Spleen (tissue), 11 donors: ENCODE measurements at regions not wholly inside any gene's neighbourhood (a gene's known extent, or its start where the extent isn't known, plus 50 kb on each side); places are given as distances from the start of the nearest gene placed in this dataset.

Experiments used
- DNase-seq: peaks from one replicate; pipeline ENCODE4 v3.0.0-alpha.2; 2020
- H3K27ac ChIP-seq, 8 donors: fragments of 200-600 bp; sonication (generic) in 7 of 8; 1 replicate in 4 of 8; 2 replicates in 4 of 8; pipeline versions ENCODE4 v1.5.0 to v1.8.0; 2016 to 2021; ENCODE audit warnings: inconsistent platforms in 4 of 8, mild to moderate bottlenecking in 4 of 8, moderate library complexity in 1 of 8
- H3K27me3 ChIP-seq, 7 donors: fragments of 200-600 bp; sonication (generic) in 6 of 7; replicated peaks in 1 of 7; 1 replicate in 4 of 7; 2 replicates in 3 of 7; pipeline versions ENCODE4 v1.5.0 to v1.8.0; 2016 to 2021; ENCODE audit warnings: inconsistent platforms in 3 of 7, mild to moderate bottlenecking in 1 of 7
- H3K36me3 ChIP-seq, 6 donors: fragments of 200-600 bp; sonication (generic) in 5 of 6; 1 replicate in 4 of 6; 2 replicates in 2 of 6; pipeline versions ENCODE4 v1.5.0 to v1.8.0; 2016 to 2021; ENCODE audit warnings: inconsistent platforms in 2 of 6
- H3K4me1 ChIP-seq, 6 donors: fragments of 200-600 bp; sonication (generic) in 5 of 6; 1 replicate in 3 of 6; 2 replicates in 3 of 6; pipeline versions ENCODE4 v1.5.0 to v1.8.0; 2016 to 2021; ENCODE audit warnings: inconsistent platforms in 3 of 6
- H3K4me3 ChIP-seq, 8 donors: fragments of 200-600 bp; sonication (generic) in 7 of 8; 1 replicate in 4 of 8; 2 replicates in 4 of 8; pipeline versions ENCODE4 v1.5.0 to v1.8.0; 2016 to 2021; ENCODE audit warnings: inconsistent platforms in 4 of 8, mild to moderate bottlenecking in 4 of 8, moderate library complexity in 2 of 8
- H3K9me3 ChIP-seq, 8 donors: fragments of 200-600 bp; sonication (generic) in 7 of 8; 1 replicate in 4 of 8; 2 replicates in 4 of 8; pipeline versions ENCODE4 v1.5.0 to v1.8.0; 2016 to 2021; ENCODE audit warnings: inconsistent platforms in 4 of 8
- CTCF ChIP-seq, 11 experiments: fragments of 200-600 bp in 7 of 11; fragments of 450-650 bp in 4 of 11; sonication (generic) in 4 of 11; IDR thresholded peaks in 8 of 11; conservative IDR thresholded peaks in 3 of 11; 1 replicate in 7 of 11; 2 replicates in 4 of 11; pipeline versions ENCODE4 v1.4.0 to v1.8.0; 2016 to 2021; ENCODE audit warnings: antibody characterized with exemption in 11 of 11, inconsistent platforms in 4 of 11, mild to moderate bottlenecking in 1 of 11
- POLR2A ChIP-seq, 3 donors: fragments of 450-650 bp; IDR thresholded peaks; one replicate each; pipeline ENCODE4 v1.5.1; 2017; ENCODE audit warnings: antibody characterized with exemption in 3 of 3, mild to moderate bottlenecking in 1 of 3
- POLR2AphosphoS5 ChIP-seq, 3 donors: sonication (generic); formaldehyde crosslinking; IDR thresholded peaks; one replicate each; pipeline ENCODE4 v1.5.1; 2017; ENCODE audit warnings: antibody characterized with exemption in 3 of 3
- WGBS, 5 donors: extraction: QIAGEN DNeasy Blood & Tissue Kit in 3 of 5; methylation state at CpG; one replicate each; pipeline versions ENCODE4 v1.1.5 to v1.1.7; 2013 to 2018; 5-methylcytosine and 5-hydroxymethylcytosine counted together
- intact Hi-C: fragments of 100-400 bp; cut with DNase I; formaldehyde crosslinking; loops from one replicate; pipeline ENCODE4 v1.15.0; 2023; ENCODE audit warnings: low total_unique reads
- donor health status: healthy with polysubstance abuse.
- donor health status: DM: no; HTN: no; CAD: no; lungs with moderate emphysema.
- donor health status: DM: no; HTN: no; CAD: no.
- donor health status: Bipolar disorder and iron deficiency.
- donor health status: healthy.
- donor health status: DM: no; HTN: no; CAD: no.
- donor health status: DM: yes; HTN: yes; CAD: no.

- no peaks in the 10 kb centered on the region for H3K36me3 ChIP-seq
- peaks cover 0 to 48% (median 20%) of the 10 kb centered on the region in 8 donors for H3K9me3 ChIP-seq
- no peak overlapping the region for H3K4me3 ChIP-seq
- H3K27me3 ChIP-seq = no peaks in the 10 kb centered on the region
- intact Hi-C loops = no loop called here
- no peak overlapping the region for H3K27ac ChIP-seq
- TF ChIP-seq CTCF (IDR thresholded peaks at IDR 0.05 in 8 of 11, conservative IDR thresholded peaks at IDR 0.05 in 3 of 11) = no peak
- no peak for TF ChIP-seq POLR2AphosphoS5 (IDR thresholded peaks at IDR 0.05)
- TF ChIP-seq POLR2A (IDR thresholded peaks at IDR 0.05) = no peak
- WGBS, 5 donors = 79 to 100% (median 85%) methylated on average over 1 of the region's 1 CpG
- no peaks in the 10 kb centered on the region for H3K4me1 ChIP-seq
- no peak for DNase-seq
Measured at GRCh38 chr13:64680739-64681138, 2549.4 kb downstream of the PCDH9 start.

- no peak overlapping the region for H3K4me3 ChIP-seq
- intact Hi-C loops = no loop called here
- H3K36me3 ChIP-seq = no peaks in the 10 kb centered on the region
- H3K27ac ChIP-seq = no peak overlapping the region
- 68 to 81% (median 74%) methylated on average over 6 of the region's 6 CpGs for WGBS, 5 donors
- peaks cover 0 to 20% (median 2%) of the 10 kb centered on the region in 8 donors for H3K9me3 ChIP-seq
- DNase-seq = no peak
- no peaks in the 10 kb centered on the region for H3K27me3 ChIP-seq
- H3K4me1 ChIP-seq = no peaks in the 10 kb centered on the region
- TF ChIP-seq POLR2AphosphoS5 (IDR thresholded peaks at IDR 0.05) (no peak), CTCF (IDR thresholded peaks at IDR 0.05 in 8 of 11, conservative IDR thresholded peaks at IDR 0.05 in 3 of 11) (no peak), POLR2A (IDR thresholded peaks at IDR 0.05) (no peak)
Measured at GRCh38 chr13:64675255-64675892, 2554.8 kb downstream of the PCDH9 start.

- Histone ChIP-seq H3K4me1 (no peaks in the 10 kb centered on the region), H3K27me3 (no peaks in the 10 kb centered on the region), H3K27ac (no peak overlapping the region), H3K4me3 (no peak overlapping the region), H3K9me3 (peaks cover 0 to 20% (median 2%) of the 10 kb centered on the region in 8 donors), H3K36me3 (no peaks in the 10 kb centered on the region)
- 76 to 87% (median 83%) methylated on average over 2 of the region's 2 CpGs for WGBS, 5 donors
- DNase-seq = no peak
- intact Hi-C loops = no loop called here
- no peak for TF ChIP-seq CTCF (IDR thresholded peaks at IDR 0.05 in 8 of 11, conservative IDR thresholded peaks at IDR 0.05 in 3 of 11)
- no peak for TF ChIP-seq POLR2AphosphoS5 (IDR thresholded peaks at IDR 0.05)
- no peak for TF ChIP-seq POLR2A (IDR thresholded peaks at IDR 0.05)
Measured at GRCh38 chr13:64674126-64674525, 2556.0 kb downstream of the PCDH9 start.

GRCh38 chr13:64672751-64673150, 2557.4 kb downstream of the PCDH9 start:
- TF ChIP-seq POLR2AphosphoS5 (IDR thresholded peaks at IDR 0.05) (no peak), POLR2A (IDR thresholded peaks at IDR 0.05) (no peak), CTCF (IDR thresholded peaks at IDR 0.05 in 8 of 11, conservative IDR thresholded peaks at IDR 0.05 in 3 of 11) (no peak)
- Histone ChIP-seq H3K9me3 (peaks cover 0 to 20% (median 2%) of the 10 kb centered on the region in 8 donors), H3K4me3 (no peak overlapping the region), H3K27ac (no peak overlapping the region), H3K4me1 (no peaks in the 10 kb centered on the region), H3K27me3 (no peaks in the 10 kb centered on the region), H3K36me3 (no peaks in the 10 kb centered on the region)
- intact Hi-C loops = no loop called here
- DNase-seq = no peak
- 79 to 94% (median 84%) methylated on average over 2 of the region's 2 CpGs for WGBS, 5 donors
